Subcutaneous abdominal adipose tissue (tissue), 5 donors: ENCODE measurements at regions not wholly inside any gene's neighbourhood (a gene's known extent, or its start where the extent isn't known, plus 50 kb on each side); places are given as distances from the start of the nearest gene placed in this dataset.

Experiments
- H3K27ac ChIP-seq: one replicate; pipeline ENCODE4 v1.7.0; 2013; ENCODE audit warnings: low read depth, mild to moderate bottlenecking, inconsistent platforms, low read length, moderate library complexity
- H3K27me3 ChIP-seq, 5 donors: one replicate each; pipeline ENCODE4 v1.7.0; 2013; ENCODE audit warnings: low read length in 5 of 5, inconsistent platforms in 1 of 5; ENCODE audit not compliant: control insufficient read depth in 5 of 5, insufficient read depth in 4 of 5
- H3K36me3 ChIP-seq, 5 donors: one replicate each; pipeline ENCODE4 v1.7.0; 2013; ENCODE audit warnings: low read length in 5 of 5; ENCODE audit not compliant: control insufficient read depth in 5 of 5, insufficient read depth in 5 of 5
- H3K4me1 ChIP-seq, 5 donors: one replicate each; pipeline ENCODE4 v1.7.0; 2013; ENCODE audit warnings: low read length in 5 of 5, mild to moderate bottlenecking in 3 of 5, moderate library complexity in 1 of 5; ENCODE audit not compliant: control insufficient read depth in 5 of 5, insufficient read depth in 5 of 5
- H3K4me3 ChIP-seq, 5 donors: one replicate each; pipeline ENCODE4 v1.7.0; 2013; ENCODE audit warnings: low read length in 5 of 5, low read depth in 1 of 5
- H3K9ac ChIP-seq, 5 donors: one replicate each; pipeline ENCODE4 v1.7.0; 2013; ENCODE audit warnings: low read length in 5 of 5, mild to moderate bottlenecking in 4 of 5, moderate library complexity in 3 of 5
- H3K9me3 ChIP-seq, 5 donors: one replicate each; pipeline ENCODE4 v1.7.0; 2013; ENCODE audit warnings: low read length in 5 of 5; ENCODE audit not compliant: control insufficient read depth in 5 of 5
- donor health status: healthy.
- donor health status: healthy.
- donor health status: healthy.
- donor health status: healthy.
- donor health status: healthy.

- Histone ChIP-seq H3K27ac (no peak overlapping the region), H3K9ac (no peak overlapping the region), H3K4me3 (no peak overlapping the region), H3K36me3 (no peaks in the 10 kb centered on the region), H3K4me1 (peaks cover 0 to 3% (median under 1%) of the 10 kb centered on the region in 5 donors), H3K9me3 (peaks cover 0 to 12% (median 7%) of the 10 kb centered on the region in 5 donors), H3K27me3 (no peaks in the 10 kb centered on the region)
These were observed 124.2 kb downstream of the C12orf75 start for GRCh38 chr12:105454688-105455087.

DNA sequence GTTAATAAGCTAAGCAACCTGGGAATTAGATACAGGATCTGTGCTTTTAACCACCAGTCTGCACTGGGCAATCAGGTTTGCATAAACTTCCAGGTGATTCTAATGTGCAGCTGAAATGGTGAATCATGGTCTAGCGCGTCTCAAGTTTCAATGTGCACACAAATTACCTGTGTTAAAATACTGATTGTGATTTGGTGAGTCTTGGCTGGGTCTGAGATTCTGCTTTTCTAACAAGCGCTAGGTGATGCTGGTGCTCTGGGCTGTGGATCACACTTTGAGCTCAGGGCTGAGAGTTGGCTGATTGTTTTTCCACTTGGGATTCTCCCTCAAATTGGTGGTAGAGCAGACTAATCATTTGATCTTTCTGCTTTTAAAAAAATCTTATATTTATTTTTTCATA is 124.8 kb downstream of the C12orf75 start:
- Histone ChIP-seq H3K4me1 (peaks cover 0 to 8% (median 4%) of the 10 kb centered on the region in 5 donors), H3K4me3 (no peak overlapping the region), H3K9me3 (peaks cover 0 to 12% (median 7%) of the 10 kb centered on the region in 5 donors), H3K9ac (no peak overlapping the region), H3K27ac (no peak overlapping the region), H3K36me3 (no peaks in the 10 kb centered on the region), H3K27me3 (no peaks in the 10 kb centered on the region)

DNA sequence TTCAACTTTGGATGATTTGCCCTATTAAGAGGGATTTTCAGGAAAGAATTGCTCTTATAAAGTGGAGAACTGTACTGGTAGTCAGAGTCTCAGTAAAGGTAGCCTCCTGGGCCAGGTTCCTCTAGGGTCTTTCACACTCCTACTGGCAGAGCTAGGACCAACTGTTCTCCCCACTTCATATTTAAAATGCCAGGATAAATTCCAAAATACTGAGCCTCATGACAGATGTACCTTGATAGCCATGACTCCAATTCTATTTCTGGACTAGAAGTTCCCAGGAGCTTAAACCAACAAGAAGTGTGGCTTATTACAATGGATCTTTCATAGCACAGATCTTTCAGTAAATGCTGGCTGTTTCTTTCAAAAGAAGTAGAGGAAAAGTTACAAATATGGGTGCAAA is 126.5 kb downstream of the C12orf75 start:
- Histone ChIP-seq H3K9ac (no peak overlapping the region), H3K9me3 (peaks cover 0 to 12% (median 7%) of the 10 kb centered on the region in 5 donors), H3K27me3 (no peaks in the 10 kb centered on the region), H3K4me3 (no peak overlapping the region), H3K36me3 (no peaks in the 10 kb centered on the region), H3K27ac (no peak overlapping the region), H3K4me1 (peaks cover 0 to 13% (median 4%) of the 10 kb centered on the region in 5 donors)

DNA sequence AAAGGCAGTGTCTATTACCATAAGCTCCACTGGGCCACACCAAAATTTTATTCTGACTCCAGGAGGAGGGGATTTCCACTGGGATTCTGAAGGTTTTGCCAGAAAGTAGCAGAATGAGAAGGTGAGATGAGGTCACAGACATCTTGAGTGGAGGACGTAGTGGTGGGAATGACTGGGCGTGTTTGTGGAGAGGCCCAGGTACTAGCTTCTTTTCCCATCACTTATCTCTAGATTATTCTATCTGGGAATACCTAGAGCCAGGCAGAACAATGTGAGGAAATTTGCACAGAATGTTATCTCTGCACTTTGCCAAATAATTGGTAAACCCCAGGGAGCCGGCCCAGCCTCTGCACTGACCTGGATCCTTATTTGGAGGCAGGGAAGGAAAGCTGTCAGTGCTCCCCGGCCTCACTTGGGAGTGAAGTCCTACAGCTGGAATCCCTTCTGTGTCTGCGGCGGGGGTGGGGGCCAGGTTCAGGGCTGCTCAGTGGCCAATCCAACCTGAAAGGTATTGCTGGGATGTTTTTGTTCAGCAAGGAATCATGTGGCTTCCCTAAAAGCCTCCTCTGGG is 129.4 kb downstream of the C12orf75 start:
- no peak overlapping the region for H3K4me3 ChIP-seq
- no peaks in the 10 kb centered on the region for H3K36me3 ChIP-seq
- H3K9ac ChIP-seq, result peak overlapping the region in 1 of 5 donors; percentile 42
- H3K9me3 ChIP-seq, result peaks cover 0 to 12% (median 7%) of the 10 kb centered on the region in 5 donors
- H3K27ac ChIP-seq, result peak overlapping the region; percentile 13
- H3K27me3 ChIP-seq, result no peaks in the 10 kb centered on the region
- peaks cover 0 to 13% (median 4%) of the 10 kb centered on the region in 5 donors for H3K4me1 ChIP-seq

DNA sequence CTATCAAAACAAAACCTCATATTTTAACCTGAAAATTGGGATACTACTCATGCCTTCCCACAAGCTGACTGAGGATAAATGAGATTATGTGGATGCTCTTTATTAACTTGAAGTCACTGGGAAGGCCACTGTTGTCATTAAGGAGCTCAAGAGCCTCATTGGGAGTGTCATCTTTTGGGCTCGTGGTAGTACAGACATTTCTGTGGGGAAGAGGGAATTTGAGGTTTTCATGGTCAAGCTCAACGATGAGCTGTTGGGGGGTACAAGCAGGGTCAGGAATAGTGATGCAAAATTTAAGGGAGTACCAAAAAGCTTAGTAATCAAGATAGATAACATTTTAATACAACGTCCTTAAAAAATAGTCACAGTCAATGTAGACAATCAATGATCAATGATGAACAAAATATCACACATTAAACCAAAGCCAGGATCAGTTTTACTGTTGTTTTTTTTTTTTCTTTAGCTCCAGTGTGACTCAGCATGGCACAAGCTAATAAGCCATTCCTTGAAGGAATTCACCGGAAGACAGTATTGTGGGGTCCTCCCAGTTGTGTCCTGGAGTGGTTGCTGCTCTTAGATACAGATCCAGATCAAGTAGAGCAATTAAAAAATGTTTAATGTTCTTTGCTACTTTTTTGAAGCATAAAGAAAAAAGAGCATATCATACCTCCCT is 130.9 kb downstream of the C12orf75 start:
- Histone ChIP-seq H3K9ac (no peak overlapping the region), H3K4me1 (peaks cover 0 to 16% (median 4%) of the 10 kb centered on the region in 5 donors), H3K27ac (no peak overlapping the region), H3K4me3 (no peak overlapping the region), H3K9me3 (peaks cover 0 to 12% (median 7%) of the 10 kb centered on the region in 5 donors), H3K27me3 (peaks cover 0 to 4% (median 0%) of the 10 kb centered on the region in 5 donors), H3K36me3 (no peaks in the 10 kb centered on the region)

DNA sequence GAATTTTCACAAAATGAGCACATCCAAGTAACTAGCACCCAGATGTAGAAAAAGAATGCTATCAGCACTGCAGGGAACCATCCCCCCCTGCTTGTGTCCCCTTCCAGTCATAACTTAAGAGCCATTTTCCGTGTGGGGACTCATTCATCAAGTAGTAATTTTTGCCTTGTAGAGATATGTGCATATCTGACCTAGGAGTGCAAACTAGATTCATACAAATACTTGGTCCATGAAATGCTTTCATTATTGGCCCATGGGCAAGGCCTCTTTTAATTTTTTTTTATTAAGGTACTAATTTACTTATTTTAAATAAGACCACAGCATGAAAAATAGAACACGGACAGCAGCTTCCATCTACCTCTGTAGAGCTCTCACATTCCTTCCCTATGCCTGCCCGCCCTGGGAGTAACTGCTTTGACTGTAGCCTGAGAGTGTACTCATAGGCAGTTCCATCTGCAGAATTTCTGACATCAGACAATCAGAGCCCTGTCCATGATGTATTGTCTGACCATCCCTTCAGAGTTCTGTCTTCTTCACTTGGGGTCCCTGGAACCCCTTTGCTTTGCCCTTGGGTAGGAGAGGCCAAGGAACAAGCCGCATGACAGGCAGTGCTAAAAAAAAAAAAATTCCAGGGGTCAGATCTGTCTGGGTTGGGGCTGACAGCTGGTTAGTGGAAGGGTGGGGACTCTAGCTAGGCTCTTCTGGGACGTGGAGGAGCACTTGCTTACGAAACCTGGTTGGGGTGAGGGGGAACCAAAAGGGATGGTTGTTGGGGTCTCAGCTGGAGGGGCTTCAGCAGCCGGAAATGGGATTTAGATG is 131.7 kb downstream of the C12orf75 start:
- Histone ChIP-seq H3K9ac (no peak overlapping the region), H3K27me3 (peaks cover 0 to 4% (median 0%) of the 10 kb centered on the region in 5 donors), H3K36me3 (no peaks in the 10 kb centered on the region), H3K4me3 (no peak overlapping the region), H3K9me3 (peaks cover 0 to 12% (median 7%) of the 10 kb centered on the region in 5 donors), H3K27ac (no peak overlapping the region), H3K4me1 (peaks cover 0 to 22% (median 4%) of the 10 kb centered on the region in 5 donors)

DNA sequence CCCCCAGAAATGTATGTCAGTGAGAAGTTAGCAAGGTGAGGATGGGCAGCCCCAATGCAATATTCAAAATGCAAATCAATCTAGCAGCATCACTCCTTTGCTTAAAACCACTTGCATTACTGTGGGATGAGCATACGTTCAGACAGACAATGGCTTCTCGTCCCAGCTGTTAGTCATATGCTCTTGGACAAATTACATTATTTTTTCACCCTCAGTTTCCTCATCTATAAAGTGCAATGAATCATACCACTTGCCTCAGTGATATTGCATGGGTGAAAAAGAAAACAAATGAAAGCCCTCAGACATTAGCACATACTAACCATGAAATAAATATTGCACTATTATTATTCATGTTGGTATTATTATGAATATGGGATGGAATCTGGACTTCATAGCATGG is 132.3 kb downstream of the C12orf75 start:
- no peaks in the 10 kb centered on the region for H3K36me3 ChIP-seq
- no peak overlapping the region for H3K9ac ChIP-seq
- no peak overlapping the region for H3K27ac ChIP-seq
- peaks cover 0 to 4% (median 0%) of the 10 kb centered on the region in 5 donors for H3K27me3 ChIP-seq
- H3K9me3 ChIP-seq, result peaks cover 0 to 12% (median 7%) of the 10 kb centered on the region in 5 donors
- peaks cover 0 to 28% (median 4%) of the 10 kb centered on the region in 5 donors for H3K4me1 ChIP-seq
- no peak overlapping the region for H3K4me3 ChIP-seq

GRCh38 chr12:105464406-105464805 is 133.9 kb downstream of the C12orf75 start:
- H3K36me3 ChIP-seq, result no peaks in the 10 kb centered on the region
- H3K4me1 ChIP-seq, result peaks cover 0 to 44% (median 4%) of the 10 kb centered on the region in 5 donors
- H3K27me3 ChIP-seq, result peaks cover 0 to 4% (median 0%) of the 10 kb centered on the region in 5 donors
- no peaks in the 10 kb centered on the region for H3K9me3 ChIP-seq
- H3K27ac ChIP-seq, result no peak overlapping the region
- no peak overlapping the region for H3K9ac ChIP-seq
- no peak overlapping the region for H3K4me3 ChIP-seq

GRCh38 chr12:105466231-105466900 is 135.9 kb downstream of the C12orf75 start:
- Histone ChIP-seq H3K4me1 (peaks cover 0 to 35% (median 0%) of the 10 kb centered on the region in 5 donors), H3K27ac (peak overlapping the region; percentile 60), H3K36me3 (no peaks in the 10 kb centered on the region), H3K9me3 (no peaks in the 10 kb centered on the region), H3K4me3 (no peak overlapping the region), H3K27me3 (peaks cover 0 to 4% (median 0%) of the 10 kb centered on the region in 5 donors), H3K9ac (no peak overlapping the region)
